ENCODE measurements at regions not wholly inside any gene's neighbourhood (a gene's known extent, or its start where the extent isn't known, plus 50 kb on each side); places are given as distances from the start of the nearest gene placed in this dataset.
"Not testable (repeated sequence)": the region's sequence is repeated elsewhere in the genome, so short reads cannot be mapped to it uniquely, and the experiment has no call there.

- TF ChIP-seq CTCF (IDR thresholded peaks at IDR 0.05; ENCODE audit: insufficient read depth, low read length); GABPA (IDR thresholded peaks at IDR 0.05; ENCODE audit: low read depth); POLR2AphosphoS5 (IDR thresholded peaks at IDR 0.05; ENCODE audit: low read depth); REST (IDR thresholded peaks at IDR 0.05; ENCODE audit: insufficient replicate concordance, low read depth); SPI1 (IDR thresholded peaks at IDR 0.05; ENCODE audit: borderline replicate concordance, low read depth): not testable (repeated sequence)
Measured at GRCh38 chr20:30669330-30670029, 588.0 kb upstream of the DEFB115 start.

Measured in HL-60 (cell line).